NCI-H146 treated with DMSO at 0.1 percent for 48 hours (cell line): ENCODE measurements at regions not wholly inside any gene's neighbourhood (a gene's known extent, or its start where the extent isn't known, plus 50 kb on each side); places are given as distances from the start of the nearest gene placed in this dataset.
"Not testable (repeated sequence)": the region's sequence is repeated elsewhere in the genome, so short reads cannot be mapped to it uniquely, and the experiment has no call there.

Experiments used
- DNase-seq: peaks from one replicate; lab custom pipeline; 2025; ENCODE audit not compliant: unreplicated experiment; lab: John Stamatoyannopoulos, UW

DNA sequence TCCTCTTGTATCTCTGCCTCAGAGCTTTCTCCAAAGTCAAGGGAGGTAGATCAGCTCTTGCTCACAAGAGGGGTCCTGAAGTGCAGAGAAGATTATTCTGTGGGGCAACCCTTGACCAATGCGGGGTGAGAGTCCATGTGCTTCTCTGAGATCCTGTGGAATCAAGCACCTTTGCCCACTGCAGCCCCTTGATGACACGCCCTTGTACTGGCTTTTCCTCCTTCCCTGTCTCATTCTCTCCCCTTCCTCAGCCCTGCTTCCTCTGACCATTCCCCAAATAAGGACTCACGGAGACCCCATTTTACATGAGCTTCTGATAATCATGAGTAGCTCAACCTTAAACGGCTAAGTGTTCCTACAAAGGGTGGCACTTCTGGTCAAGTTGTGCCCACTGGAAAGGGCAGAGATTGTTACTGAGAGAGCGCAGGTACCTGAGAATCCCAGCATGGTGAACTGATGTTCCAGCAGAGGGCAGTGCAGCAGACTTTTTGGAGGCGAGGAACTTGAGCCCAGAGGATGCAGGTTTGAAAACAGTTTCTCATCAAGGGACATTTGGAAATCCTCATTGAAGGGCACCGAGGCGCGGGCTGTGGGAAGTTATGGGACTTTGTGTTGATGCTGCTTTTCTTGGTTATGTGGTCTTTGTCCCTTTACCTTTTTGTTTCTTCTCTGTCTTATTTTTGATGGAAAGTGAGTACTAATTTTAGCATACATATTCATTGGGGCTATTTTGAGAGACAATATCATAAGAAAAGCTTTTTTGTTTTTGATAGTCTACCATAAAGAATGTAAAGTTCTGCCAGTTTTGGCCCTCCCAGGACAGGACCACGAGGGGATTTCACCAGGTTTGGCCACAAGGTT, 201.3 kb downstream of the RBM46 start:
- peak; percentile 3 for DNase-seq

GRCh38 chr4:154983714-154984113, 202.6 kb downstream of the RBM46 start:
- DNase-seq = no peak

DNA sequence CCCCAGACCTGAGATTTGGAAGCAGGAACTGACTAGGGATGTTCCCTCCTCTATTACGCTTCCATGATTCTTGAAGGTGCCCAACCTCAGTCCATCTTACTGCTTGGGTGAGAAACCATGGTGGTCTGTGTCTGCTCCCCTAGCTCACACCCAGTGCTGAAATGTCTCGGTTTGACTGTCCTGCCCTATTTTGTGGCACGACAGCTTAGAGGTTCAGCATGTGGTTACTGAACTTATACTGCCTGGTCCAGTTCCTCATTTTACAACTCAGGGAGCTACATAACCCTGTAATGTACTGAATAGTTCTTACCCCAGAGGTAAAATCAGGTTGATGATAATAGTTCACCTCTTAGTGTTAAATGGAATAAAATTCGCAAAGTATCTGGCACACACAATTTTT, 203.1 kb downstream of the RBM46 start:
- no peak for DNase-seq

DNA sequence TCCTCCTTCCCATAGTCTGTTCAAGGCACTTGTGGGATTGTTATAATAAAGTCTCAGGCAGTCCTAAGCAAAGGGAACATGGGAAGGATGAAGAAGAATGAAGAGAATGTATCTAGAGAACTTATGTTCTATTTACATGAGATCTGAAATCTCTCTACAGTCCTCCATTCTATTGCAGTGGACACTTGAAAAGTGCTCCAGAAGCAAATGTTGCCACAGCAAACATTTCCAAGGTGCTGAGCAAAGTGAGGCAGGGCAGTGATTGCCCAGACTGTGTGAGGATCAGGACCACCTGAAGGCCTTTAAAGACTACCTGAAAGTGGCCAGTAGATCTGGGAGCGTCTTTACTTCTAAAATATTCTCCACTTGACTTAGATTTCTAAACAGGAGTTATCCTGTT, 203.5 kb downstream of the RBM46 start:
- no peak for DNase-seq

DNA sequence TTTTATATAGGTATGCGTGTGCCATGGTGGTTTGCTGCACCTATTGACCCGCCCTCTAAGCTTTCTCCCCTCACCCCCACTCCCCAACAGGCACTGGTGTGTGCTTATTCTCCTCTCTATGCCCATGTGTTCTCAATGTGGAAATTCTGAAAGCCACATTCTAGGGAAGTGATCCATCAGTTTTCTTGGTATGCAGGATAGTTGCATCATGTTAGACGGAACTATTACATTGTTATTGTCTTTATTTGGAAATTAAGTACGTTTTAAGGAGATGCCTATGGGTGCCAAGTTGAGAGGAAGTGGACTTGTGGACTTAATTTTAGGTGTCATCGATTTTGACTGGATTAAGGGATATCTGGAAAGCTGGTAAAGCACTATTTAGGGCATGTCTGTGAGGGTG, 204.6 kb downstream of the RBM46 start:
- DNase-seq = no peak

DNA sequence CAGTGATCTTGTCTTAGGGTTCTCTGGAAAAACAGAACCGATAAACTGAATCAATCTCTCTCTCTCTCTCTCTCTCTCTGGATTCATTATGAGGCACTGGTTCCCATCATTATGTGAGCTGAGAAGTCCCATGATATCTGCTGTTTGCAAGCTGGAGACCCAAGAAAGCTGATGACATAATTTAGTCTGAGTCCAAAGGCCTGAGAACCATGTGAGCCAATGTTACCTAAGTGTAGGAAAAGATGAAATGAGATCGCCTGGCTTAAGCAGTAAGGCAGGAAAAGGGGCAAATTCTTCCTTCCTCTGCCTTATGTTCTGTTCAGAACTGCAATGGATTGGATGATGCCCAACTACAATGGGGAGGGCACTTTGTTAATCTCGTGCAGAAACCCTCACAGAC, 207.4 kb downstream of the RBM46 start:
- no peak for DNase-seq

DNA sequence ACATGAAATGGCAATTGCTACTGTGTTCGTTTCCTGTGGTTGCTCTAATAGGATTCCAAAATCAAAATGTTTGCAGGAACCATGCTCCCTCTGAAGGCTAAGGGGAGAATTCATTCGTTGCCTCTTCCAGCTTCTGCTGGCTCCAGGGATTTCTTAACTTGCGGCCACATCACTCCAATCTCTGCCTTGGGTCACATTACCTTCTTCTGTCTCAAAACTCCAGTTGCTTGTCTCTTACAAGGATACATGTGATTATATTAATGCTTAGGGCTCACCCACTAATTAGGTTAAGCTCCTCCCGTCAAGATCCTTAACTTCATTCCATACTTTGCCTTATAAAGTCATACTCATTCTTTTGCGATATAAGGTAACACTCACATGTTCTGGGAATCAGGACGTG, 208.4 kb downstream of the RBM46 start:
- DNase-seq = no peak

- not testable (repeated sequence) for DNase-seq
These were observed 210.6 kb upstream of the NPY2R start for GRCh38 chr4:154997866-154998265.

GRCh38 chr4:154998284-154998683, 210.2 kb upstream of the NPY2R start:
- DNase-seq = no peak

DNA sequence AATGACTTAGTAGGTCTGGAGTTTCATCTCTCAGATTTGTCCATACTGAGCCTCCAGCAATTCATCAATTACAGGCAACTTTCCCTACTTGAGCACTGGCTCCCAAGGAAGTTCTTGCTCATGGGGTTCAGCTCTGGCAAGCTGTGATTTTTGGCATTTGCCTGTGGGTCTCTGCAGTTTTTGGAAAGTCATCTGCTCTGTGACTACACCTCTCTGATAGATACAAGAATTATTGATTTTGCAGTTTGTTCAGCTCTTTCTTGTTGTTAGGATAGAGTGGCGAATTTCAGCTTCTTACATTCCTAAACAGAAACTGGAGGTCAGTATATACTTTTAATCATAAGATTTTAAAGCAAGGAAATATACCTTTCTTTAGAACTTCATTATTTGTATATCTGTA, 209.7 kb upstream of the NPY2R start:
- DNase-seq = no peak

DNA sequence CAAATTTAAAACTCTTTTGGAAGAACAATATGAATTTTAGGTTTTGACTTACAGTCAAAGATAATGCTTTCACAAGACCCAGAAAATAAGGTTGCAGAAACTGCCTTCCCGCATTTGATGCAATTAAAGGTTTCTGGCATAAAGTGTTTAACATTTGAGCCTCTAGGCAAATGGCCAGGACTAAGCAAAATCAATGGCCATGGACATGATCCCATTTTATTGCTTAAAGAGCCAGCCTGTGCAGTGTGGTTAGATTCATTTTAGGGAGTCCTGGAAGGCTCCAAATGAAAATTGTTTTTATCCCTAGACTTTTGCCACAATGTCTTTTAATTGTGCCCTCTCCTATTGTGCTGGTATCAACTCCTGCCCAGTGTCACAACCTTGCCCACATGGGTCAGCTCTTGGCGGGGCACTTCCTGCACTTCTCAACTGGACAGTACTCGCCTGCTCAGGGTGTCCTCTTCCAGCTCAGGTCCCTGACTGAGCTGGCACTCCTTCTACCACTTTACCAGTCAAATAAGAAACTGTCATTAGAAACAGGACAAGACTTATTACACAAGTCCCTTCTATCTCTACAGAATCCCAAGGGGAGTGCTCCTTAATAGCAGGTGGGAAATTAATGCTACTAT, 208.4 kb upstream of the NPY2R start:
- no peak for DNase-seq

DNA sequence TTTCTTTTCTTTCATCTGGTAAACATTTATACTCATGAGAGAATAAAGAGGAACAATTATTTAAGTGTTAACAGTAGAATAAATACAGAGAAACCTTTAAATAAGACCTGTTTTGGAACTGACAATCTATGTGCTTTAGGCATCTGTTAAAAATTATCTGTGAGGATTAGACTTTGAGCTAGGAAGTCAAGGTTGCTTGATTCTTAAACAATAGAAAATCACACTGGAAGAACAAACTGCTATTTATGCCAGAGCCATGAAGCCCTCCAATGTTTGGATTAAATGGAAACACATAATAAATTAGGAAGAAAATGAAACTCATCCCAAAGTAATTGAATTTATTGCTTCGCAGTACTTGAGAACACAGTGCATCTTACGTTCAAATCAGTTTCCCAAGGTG, 207.2 kb upstream of the NPY2R start:
- no peak for DNase-seq

GRCh38 chr4:155005395-155006090, 202.9 kb upstream of the NPY2R start:
- DNase-seq = no peak

- DNase-seq = no peak
These were observed 200.7 kb upstream of the NPY2R start for GRCh38 chr4:155007660-155008176.

- DNase-seq = no peak
These were observed 200.0 kb upstream of the NPY2R start for GRCh38 chr4:155008389-155008788.

- no peak for DNase-seq
These were observed 199.1 kb upstream of the NPY2R start for GRCh38 chr4:155009288-155009687.

DNA sequence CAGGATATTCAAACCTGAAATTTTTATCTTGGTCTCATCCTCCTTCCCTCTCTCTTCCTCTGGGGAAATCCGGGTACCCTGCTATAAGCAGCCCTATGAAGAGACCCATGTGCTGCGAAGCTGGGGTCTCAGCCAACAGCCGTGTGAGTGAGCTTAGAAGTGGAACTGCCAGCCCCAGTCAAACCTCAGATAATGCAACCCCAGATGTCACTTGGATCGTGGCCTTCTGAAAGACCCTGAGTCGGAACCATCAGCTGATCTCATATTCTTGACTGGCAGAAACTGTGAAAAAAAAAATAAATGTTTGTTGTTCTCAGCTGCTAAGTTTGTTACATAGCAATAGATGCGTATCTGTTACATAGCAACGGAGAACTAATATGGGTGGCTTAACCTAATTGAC, 198.1 kb upstream of the NPY2R start:
- DNase-seq = no peak

DNA sequence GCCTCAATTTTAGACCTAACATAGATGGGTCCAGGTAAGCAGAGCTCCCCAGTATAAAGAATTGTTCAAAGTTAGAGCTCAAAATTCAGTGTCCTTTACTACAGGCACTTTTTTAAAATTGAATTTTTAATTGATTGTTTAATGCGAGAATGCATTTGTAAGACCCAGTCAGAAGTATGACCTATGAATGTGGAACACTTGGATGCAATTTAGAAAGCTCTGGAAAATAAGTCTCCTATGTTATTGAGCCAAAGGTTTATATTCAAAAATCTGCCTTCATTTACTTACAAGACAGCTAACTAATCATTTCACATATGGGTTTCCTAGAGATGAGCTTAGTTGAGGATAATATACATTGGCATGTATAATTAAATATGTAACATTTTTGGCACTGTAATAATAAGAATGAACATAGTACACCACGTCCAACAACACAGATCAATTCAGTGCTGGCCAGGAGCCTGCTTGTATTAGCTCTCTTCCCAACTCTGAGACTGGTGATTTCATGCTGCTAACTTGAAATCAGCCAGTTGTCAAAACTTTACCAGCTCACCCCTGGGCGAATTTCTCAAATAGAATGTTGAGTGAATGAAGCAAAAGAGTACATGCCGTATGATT, 197.2 kb upstream of the NPY2R start:
- DNase-seq = no peak

- no peak for DNase-seq
These were observed 196.0 kb upstream of the NPY2R start for GRCh38 chr4:155012469-155012868.

- no peak for DNase-seq
These were observed 191.0 kb upstream of the NPY2R start for GRCh38 chr4:155017426-155017825.

DNA sequence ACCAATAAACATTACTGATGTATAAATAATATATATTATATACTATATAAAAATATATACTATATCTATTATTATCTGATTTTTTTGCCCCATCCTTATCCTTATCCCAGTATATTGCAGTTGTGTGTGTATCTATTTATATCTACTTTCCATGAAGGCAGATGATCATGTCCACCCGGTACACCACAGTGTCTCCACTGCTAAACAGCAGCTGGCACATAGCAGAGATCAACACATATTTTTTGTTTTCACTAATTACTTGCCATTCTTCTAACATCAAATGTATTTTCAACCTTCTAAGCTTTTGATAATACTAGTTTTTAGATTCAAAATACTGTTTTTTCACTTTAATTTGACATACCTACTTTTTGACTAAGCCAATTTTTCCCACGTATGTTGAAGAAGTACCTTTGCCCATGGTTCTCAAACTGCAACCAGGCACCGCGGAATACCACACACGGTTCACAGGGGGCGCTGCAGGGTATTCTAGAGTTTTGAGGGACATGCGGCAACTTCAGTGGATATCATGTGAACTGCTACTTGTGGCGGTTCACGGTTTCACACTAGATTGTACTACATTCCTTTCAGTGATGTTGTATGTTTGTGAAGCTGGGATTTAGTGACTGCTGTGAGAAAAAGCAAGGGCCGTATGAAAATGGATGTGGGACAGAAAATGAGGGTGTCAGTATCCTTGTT, 182.5 kb upstream of the NPY2R start:
- no peak for DNase-seq
